ENCODE measurements at regions not wholly inside any gene's neighbourhood (a gene's known extent, or its start where the extent isn't known, plus 50 kb on each side); places are given as distances from the start of the nearest gene placed in this dataset.

DNA sequence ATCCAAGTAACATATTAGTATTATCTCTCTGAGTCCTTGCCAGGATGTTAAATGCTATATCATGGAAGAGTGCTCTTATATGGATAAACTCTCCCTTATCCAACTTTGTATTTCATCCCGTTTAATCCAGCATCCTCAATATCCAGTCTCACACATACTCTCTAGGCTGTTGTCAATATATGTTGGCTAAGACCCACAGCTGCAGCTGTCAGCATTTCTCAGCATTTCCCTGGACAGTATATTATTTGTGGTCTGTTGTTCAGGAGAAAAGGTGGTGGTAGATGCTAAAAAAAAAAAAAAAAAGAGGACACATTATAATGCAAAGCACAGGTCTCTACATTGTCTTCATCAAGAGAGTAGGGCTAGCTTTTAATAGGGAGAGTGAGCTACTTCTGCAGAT is 1368.0 kb upstream of the ZEB2 start:
- TF ChIP-seq, protein P1, sequence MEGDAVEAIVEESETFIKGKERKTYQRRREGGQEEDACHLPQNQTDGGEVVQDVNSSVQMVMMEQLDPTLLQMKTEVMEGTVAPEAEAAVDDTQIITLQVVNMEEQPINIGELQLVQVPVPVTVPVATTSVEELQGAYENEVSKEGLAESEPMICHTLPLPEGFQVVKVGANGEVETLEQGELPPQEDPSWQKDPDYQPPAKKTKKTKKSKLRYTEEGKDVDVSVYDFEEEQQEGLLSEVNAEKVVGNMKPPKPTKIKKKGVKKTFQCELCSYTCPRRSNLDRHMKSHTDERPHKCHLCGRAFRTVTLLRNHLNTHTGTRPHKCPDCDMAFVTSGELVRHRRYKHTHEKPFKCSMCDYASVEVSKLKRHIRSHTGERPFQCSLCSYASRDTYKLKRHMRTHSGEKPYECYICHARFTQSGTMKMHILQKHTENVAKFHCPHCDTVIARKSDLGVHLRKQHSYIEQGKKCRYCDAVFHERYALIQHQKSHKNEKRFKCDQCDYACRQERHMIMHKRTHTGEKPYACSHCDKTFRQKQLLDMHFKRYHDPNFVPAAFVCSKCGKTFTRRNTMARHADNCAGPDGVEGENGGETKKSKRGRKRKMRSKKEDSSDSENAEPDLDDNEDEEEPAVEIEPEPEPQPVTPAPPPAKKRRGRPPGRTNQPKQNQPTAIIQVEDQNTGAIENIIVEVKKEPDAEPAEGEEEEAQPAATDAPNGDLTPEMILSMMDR (conservative IDR thresholded peaks at IDR 0.05; ENCODE audit: low read depth, low read length), result no peak
- TF ChIP-seq EZH2 (IDR thresholded peaks at IDR 0.05; ENCODE audit: low read length, unreplicated experiment), result no peak

All from PC-3 (cell line).